ENCODE measurements at regions not wholly inside any gene's neighbourhood (a gene's known extent, or its start where the extent isn't known, plus 50 kb on each side); places are given as distances from the start of the nearest gene placed in this dataset.

- Mint-ChIP-seq H3K27me3 (ENCODE audit: unreplicated experiment) (peaks cover 31% of the 10 kb centered on the region), H3K9me3 (ENCODE audit: unreplicated experiment) (no peaks in the 10 kb centered on the region), H3K4me3 (ENCODE audit: unreplicated experiment) (no peak overlapping the region), H3K36me3 (ENCODE audit: unreplicated experiment) (no peaks in the 10 kb centered on the region), H3K4me1 (ENCODE audit: unreplicated experiment) (peaks cover 17% of the 10 kb centered on the region), H3K27ac (ENCODE audit: unreplicated experiment) (no peak overlapping the region)
- no peak for DNase-seq (ENCODE audit: extremely low spot score, unreplicated experiment)
- no peak for TF ChIP-seq CTCF (IDR thresholded peaks at IDR 0.05)
Measured at GRCh38 chr6:87788141-87788540, 86.1 kb upstream of the AKIRIN2 start.

DNA sequence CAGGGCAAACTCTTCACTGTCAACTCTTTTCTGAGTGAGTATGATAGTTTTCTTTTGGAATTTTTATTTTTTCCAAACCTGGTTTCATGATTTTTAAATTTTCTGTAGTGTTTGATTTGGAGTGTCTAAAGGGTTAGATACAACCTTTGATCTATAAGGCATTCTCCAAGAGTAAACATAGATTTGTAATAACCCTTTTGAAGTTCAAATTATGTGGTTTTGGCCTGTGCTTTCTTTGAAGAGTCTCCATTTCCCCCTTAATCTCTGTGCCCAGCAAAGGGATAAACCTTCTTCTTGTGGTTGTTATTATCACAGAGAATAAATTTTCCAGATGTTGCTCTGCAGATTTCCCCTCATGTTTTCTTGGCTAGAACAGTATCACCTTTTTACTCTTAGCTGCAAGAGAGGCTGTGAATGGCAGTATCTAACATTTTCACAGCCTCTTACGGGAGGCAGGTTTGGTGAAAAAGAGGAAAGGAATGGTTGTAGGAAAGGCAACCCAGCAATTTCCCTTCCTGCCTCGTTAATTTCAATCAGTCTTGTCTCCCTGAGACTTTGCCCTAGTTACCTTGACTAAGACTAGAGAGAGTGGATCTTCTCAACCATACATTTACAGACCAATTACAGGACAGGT, 83.3 kb upstream of the AKIRIN2 start:
- Mint-ChIP-seq H3K36me3 (ENCODE audit: unreplicated experiment) (no peaks in the 10 kb centered on the region), H3K9me3 (ENCODE audit: unreplicated experiment) (no peaks in the 10 kb centered on the region), H3K4me3 (ENCODE audit: unreplicated experiment) (no peak overlapping the region), H3K4me1 (ENCODE audit: unreplicated experiment) (peaks cover 10% of the 10 kb centered on the region), H3K27me3 (ENCODE audit: unreplicated experiment) (peaks cover 44% of the 10 kb centered on the region), H3K27ac (ENCODE audit: unreplicated experiment) (no peak overlapping the region)
- DNase-seq (ENCODE audit: extremely low spot score, unreplicated experiment) = no peak
- no peak for TF ChIP-seq CTCF (IDR thresholded peaks at IDR 0.05)

DNA sequence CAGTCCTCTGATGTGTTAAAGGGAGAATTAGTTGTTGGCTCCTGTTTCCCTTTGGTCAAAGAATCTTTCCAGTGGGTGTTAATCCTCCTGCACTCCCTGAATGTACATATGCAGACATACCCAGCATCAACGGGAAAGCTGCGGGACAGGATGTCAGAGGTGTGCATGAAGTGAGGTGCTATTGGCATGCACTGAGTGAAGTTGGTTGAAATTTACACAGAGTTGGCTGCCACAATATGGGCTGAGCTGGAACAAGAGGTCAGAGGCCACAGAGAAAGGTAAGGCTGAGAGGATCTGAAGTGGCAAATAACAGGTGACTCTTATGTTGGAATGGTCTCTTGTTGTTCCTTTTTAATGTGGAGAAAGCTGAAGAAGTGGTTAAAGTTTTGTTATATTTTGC, 82.7 kb upstream of the AKIRIN2 start:
- Mint-ChIP-seq H3K4me3 (ENCODE audit: unreplicated experiment) (no peak overlapping the region), H3K9me3 (ENCODE audit: unreplicated experiment) (no peaks in the 10 kb centered on the region), H3K27me3 (ENCODE audit: unreplicated experiment) (peaks cover 42% of the 10 kb centered on the region), H3K36me3 (ENCODE audit: unreplicated experiment) (no peaks in the 10 kb centered on the region), H3K4me1 (ENCODE audit: unreplicated experiment) (peaks cover 6% of the 10 kb centered on the region), H3K27ac (ENCODE audit: unreplicated experiment) (no peak overlapping the region)
- no peak for TF ChIP-seq CTCF (IDR thresholded peaks at IDR 0.05)
- no peak for DNase-seq (ENCODE audit: extremely low spot score, unreplicated experiment)

- H3K27me3 Mint-ChIP-seq (ENCODE audit: unreplicated experiment) = peaks cover 37% of the 10 kb centered on the region
- no peak for TF ChIP-seq CTCF (IDR thresholded peaks at IDR 0.05)
- DNase-seq (ENCODE audit: extremely low spot score, unreplicated experiment) = no peak
- no peak overlapping the region for H3K4me3 Mint-ChIP-seq (ENCODE audit: unreplicated experiment)
- no peaks in the 10 kb centered on the region for H3K36me3 Mint-ChIP-seq (ENCODE audit: unreplicated experiment)
- H3K4me1 Mint-ChIP-seq (ENCODE audit: unreplicated experiment) = peaks cover under 1% of the 10 kb centered on the region
- no peaks in the 10 kb centered on the region for H3K9me3 Mint-ChIP-seq (ENCODE audit: unreplicated experiment)
- no peak overlapping the region for H3K27ac Mint-ChIP-seq (ENCODE audit: unreplicated experiment)
Measured at GRCh38 chr6:87784051-87784450, 82.0 kb upstream of the AKIRIN2 start.

- no peaks in the 10 kb centered on the region for H3K4me1 Mint-ChIP-seq (ENCODE audit: unreplicated experiment)
- no peak for TF ChIP-seq CTCF (IDR thresholded peaks at IDR 0.05)
- no peak overlapping the region for H3K27ac Mint-ChIP-seq (ENCODE audit: unreplicated experiment)
- peaks cover 24% of the 10 kb centered on the region for H3K27me3 Mint-ChIP-seq (ENCODE audit: unreplicated experiment)
- H3K36me3 Mint-ChIP-seq (ENCODE audit: unreplicated experiment) = no peaks in the 10 kb centered on the region
- no peak overlapping the region for H3K4me3 Mint-ChIP-seq (ENCODE audit: unreplicated experiment)
- peaks cover 3% of the 10 kb centered on the region for H3K9me3 Mint-ChIP-seq (ENCODE audit: unreplicated experiment)
- DNase-seq (ENCODE audit: extremely low spot score, unreplicated experiment) = no peak
Measured at GRCh38 chr6:87779542-87779941, 77.5 kb upstream of the AKIRIN2 start.
